ENCODE measurements at regions not wholly inside any gene's neighbourhood (a gene's known extent, or its start where the extent isn't known, plus 50 kb on each side); places are given as distances from the start of the nearest gene placed in this dataset.

DNA sequence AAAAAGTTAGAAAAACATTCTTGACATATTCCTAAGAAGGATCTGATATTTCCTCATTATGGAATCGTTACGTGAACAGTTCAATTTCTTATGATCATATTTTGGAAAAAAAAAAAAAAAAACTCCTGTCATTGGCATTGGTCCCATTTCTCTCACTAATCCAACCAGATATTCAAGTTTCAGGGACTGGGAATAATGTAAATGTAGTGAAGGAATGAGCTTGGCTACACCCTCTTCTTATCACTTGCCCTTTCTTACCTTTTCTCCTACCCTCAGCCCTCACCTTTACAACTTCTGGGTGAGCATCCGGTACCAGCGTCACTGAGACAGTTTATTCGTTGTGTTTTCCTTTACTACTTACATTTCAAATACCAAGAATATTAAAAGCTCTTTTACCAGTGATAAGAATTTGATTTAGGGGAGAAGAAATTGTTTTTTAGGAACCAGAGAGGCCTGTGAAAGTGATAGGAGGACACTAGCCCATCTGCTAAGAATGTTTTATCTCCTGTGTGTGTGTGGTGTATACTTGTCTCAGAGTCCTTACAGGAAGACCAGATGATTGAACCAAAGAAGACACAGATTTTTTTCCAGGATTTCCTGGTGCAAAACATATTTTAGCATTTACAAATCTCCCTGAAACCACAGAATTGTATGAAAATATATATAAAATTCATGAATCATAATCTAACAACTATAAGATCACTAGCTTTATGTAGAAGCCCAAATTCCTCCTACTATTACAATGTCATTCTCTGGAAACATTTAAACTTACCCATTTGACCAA, 946.7 kb downstream of the ZPLD1 start:
- no peak for DNase-seq
- no peak overlapping the region for H3K4me3 ChIP-seq
- TF ChIP-seq, protein P1, sequence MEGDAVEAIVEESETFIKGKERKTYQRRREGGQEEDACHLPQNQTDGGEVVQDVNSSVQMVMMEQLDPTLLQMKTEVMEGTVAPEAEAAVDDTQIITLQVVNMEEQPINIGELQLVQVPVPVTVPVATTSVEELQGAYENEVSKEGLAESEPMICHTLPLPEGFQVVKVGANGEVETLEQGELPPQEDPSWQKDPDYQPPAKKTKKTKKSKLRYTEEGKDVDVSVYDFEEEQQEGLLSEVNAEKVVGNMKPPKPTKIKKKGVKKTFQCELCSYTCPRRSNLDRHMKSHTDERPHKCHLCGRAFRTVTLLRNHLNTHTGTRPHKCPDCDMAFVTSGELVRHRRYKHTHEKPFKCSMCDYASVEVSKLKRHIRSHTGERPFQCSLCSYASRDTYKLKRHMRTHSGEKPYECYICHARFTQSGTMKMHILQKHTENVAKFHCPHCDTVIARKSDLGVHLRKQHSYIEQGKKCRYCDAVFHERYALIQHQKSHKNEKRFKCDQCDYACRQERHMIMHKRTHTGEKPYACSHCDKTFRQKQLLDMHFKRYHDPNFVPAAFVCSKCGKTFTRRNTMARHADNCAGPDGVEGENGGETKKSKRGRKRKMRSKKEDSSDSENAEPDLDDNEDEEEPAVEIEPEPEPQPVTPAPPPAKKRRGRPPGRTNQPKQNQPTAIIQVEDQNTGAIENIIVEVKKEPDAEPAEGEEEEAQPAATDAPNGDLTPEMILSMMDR (IDR thresholded peaks at IDR 0.05), result no peak

DNA sequence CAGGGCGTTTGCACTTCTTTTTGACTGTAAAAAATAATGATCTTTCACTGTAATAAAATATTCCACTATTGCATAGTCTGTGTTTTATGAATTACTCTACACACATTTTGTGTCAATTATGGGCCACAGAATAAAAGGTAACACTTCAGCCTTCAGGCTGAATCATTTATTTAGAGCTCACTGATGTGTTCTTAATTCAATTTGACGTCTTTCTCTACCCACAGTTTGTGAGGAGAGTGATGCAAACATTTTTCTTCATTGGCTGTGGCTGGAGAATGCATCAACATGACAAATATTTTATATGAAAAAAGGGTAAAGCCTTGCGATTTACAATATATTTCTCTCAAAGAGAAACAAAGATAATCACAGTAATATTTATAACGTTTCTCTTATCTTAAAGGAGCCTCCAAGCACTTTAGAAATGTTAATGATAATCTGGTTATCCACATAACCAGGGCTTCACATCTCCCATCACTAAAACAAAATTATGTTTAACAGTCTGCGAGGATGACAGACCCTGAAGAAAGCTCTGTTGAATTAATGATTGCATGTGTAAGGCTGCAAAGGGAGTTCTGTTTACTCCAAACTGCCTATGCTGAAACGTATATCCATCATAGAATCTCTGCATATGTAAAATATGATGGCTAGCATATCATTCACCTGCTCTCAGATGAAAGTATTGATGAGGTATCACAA, 951.3 kb downstream of the ZPLD1 start:
- Histone ChIP-seq H3K27me3 (no peaks in the 10 kb centered on the region), H3K4me1 (no peaks in the 10 kb centered on the region), H3K9me3 (no peaks in the 10 kb centered on the region), H3K4me3 (no peak overlapping the region), H3K27ac (no peak overlapping the region), H3K36me3 (no peaks in the 10 kb centered on the region)
- no peak for ATAC-seq
- DNase-seq, result no peak
- intact Hi-C loops (cut with DNase I), result no loop called here
- TF ChIP-seq, protein P1 (IDR thresholded peaks at IDR 0.05), result no peak

More for the DNA sequence above, 946.7 kb downstream of the ZPLD1 start:
- H3K9me3 ChIP-seq, result no peaks in the 10 kb centered on the region
- H3K27me3 ChIP-seq, result no peaks in the 10 kb centered on the region
- H3K36me3 ChIP-seq, result no peaks in the 10 kb centered on the region
- no peaks in the 10 kb centered on the region for H3K4me1 ChIP-seq
- H3K27ac ChIP-seq, result no peak overlapping the region
- ATAC-seq, result no peak
- intact Hi-C loops (cut with DNase I), result no loop called here

DNA sequence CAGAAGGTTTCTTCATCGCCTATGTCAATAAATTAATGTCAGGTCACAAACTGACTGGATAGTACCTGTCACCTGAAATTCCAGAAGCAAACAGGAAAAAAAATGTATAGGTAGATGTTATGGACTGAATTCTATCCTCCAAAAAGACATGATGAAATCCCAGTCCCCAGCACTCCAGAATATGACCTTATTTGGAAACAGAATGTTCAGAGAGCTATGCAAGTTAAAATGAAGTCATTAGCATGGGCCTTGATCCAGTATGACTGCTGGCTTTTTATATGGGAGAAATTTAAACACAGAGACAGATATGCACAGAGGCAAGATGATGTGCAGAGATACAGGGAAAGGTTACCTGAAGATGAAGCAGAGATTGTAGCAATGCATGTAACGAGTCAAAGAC, 953.4 kb downstream of the ZPLD1 start:
- DNase-seq, result no peak
- Histone ChIP-seq H3K4me1 (no peaks in the 10 kb centered on the region), H3K9me3 (no peaks in the 10 kb centered on the region), H3K36me3 (no peaks in the 10 kb centered on the region), H3K27ac (no peak overlapping the region), H3K27me3 (no peaks in the 10 kb centered on the region), H3K4me3 (no peak overlapping the region)
- intact Hi-C loops (cut with DNase I), result no loop called here
- TF ChIP-seq, protein P1 (IDR thresholded peaks at IDR 0.05), result no peak
- no peak for ATAC-seq

DNA sequence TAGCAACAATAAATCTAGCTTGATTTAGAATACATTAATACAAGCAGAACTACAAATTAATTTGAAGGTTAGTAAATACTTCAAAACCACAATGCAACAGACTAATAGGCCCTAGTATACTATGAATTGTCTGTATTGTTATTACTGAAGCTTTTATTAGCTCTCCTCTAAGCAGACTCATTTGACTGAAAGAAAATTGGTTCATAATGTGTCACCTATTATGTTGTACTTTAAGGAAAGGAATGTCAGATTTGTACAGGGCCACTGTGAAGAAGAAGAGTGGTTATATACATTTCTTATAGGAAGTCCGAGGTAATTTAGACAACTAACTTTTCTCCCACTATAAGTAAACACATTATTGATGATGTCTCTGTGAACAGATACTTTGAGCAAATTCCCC, 954.5 kb downstream of the ZPLD1 start:
- H3K27ac ChIP-seq, result no peak overlapping the region
- TF ChIP-seq, protein P1 (IDR thresholded peaks at IDR 0.05), result no peak
- H3K4me1 ChIP-seq, result no peaks in the 10 kb centered on the region
- DNase-seq (no peak), ATAC-seq (no peak)
- H3K9me3 ChIP-seq, result no peaks in the 10 kb centered on the region
- H3K4me3 ChIP-seq, result no peak overlapping the region
- no peaks in the 10 kb centered on the region for H3K36me3 ChIP-seq
- intact Hi-C loops (cut with DNase I), result no loop called here
- H3K27me3 ChIP-seq, result no peaks in the 10 kb centered on the region

DNA sequence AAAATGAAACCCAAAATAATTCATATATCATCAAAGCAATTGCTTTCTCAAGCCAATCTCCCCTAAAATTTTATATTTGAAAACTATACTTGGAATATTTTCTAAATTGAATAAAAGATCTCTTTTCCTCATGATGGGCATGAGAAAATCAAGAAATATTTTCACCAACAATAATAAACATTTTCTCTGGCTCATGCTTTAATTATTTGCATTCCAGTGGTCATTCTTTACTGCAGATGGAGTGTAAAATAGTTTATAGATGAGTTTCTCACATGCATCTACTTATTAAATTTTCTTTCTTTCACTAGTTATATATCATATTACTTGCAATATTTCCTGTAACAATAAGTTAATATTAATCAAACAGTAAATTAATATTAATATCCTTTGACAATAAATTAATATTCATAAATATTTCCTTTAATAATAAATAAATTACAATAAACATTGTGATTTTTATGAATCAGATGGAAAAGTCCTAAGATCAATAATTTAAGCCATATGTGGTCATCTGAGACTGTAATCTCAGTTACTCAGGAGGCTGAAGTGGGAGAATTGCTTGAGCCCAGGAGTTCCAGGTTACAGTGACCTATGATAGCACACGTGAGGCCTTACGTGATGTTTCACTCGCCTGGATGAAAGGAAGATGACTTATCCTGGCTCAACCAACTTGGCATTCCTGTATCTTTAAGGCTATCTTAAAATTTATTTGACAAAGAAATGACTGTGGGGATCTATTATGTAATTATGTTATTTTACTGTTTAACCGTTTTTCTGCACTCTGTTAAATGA, 958.8 kb downstream of the ZPLD1 start:
- no peaks in the 10 kb centered on the region for H3K27me3 ChIP-seq
- TF ChIP-seq, protein P1 (IDR thresholded peaks at IDR 0.05), result no peak
- no peaks in the 10 kb centered on the region for H3K36me3 ChIP-seq
- H3K4me3 ChIP-seq, result no peak overlapping the region
- H3K9me3 ChIP-seq, result no peaks in the 10 kb centered on the region
- intact Hi-C loops (cut with DNase I), result no loop called here
- H3K4me1 ChIP-seq, result no peaks in the 10 kb centered on the region
- DNase-seq, result no peak
- ATAC-seq, result no peak
- no peak overlapping the region for H3K27ac ChIP-seq

Measured in left lung (tissue), 4 donors.